ENCODE measurements at regions not wholly inside any gene's neighbourhood (a gene's known extent, or its start where the extent isn't known, plus 50 kb on each side); places are given as distances from the start of the nearest gene placed in this dataset.
"Not testable (repeated sequence)": the region's sequence is repeated elsewhere in the genome, so short reads cannot be mapped to it uniquely, and the experiment has no call there.

- peak; percentile 46 to 51 for DNase-seq
These were observed 185.9 kb downstream of the ERCC6L2 start for GRCh38 chr9:96061293-96061987.

- DNase-seq = no peak
These were observed 182.7 kb downstream of the ERCC6L2 start for GRCh38 chr9:96058218-96058617.

- DNase-seq = no peak
These were observed 181.7 kb downstream of the ERCC6L2 start for GRCh38 chr9:96057155-96057554.

GRCh38 chr9:96056226-96056625 lies 180.7 kb downstream of the ERCC6L2 start:
- DNase-seq = no peak

- DNase-seq = not testable (repeated sequence)
These were observed 178.8 kb downstream of the ERCC6L2 start for GRCh38 chr9:96054248-96054647.

- DNase-seq = no peak
These were observed 177.2 kb downstream of the ERCC6L2 start for GRCh38 chr9:96052686-96053085.

GRCh38 chr9:96051423-96051822 lies 175.9 kb downstream of the ERCC6L2 start:
- no peak for DNase-seq

GRCh38 chr9:96050861-96051155 lies 175.3 kb downstream of the ERCC6L2 start:
- no peak for DNase-seq

- DNase-seq = no peak
These were observed 174.8 kb downstream of the ERCC6L2 start for GRCh38 chr9:96050048-96050860.

- DNase-seq = no peak
These were observed 173.7 kb downstream of the ERCC6L2 start for GRCh38 chr9:96048956-96049831.

- DNase-seq = peak in 1 of 2 donors; percentile 17
These were observed 172.8 kb downstream of the ERCC6L2 start for GRCh38 chr9:96048104-96048955.

GRCh38 chr9:96047741-96048103 lies 172.2 kb downstream of the ERCC6L2 start:
- no peak for DNase-seq

GRCh38 chr9:96047116-96047639 lies 171.7 kb downstream of the ERCC6L2 start:
- no peak for DNase-seq

- no peak for DNase-seq
These were observed 170.3 kb downstream of the ERCC6L2 start for GRCh38 chr9:96045811-96046210.

- DNase-seq = no peak
These were observed 168.9 kb downstream of the ERCC6L2 start for GRCh38 chr9:96044401-96044800.

GRCh38 chr9:96040591-96041461 lies 165.3 kb downstream of the ERCC6L2 start:
- DNase-seq = no peak

- no peak for DNase-seq
These were observed 163.4 kb downstream of the ERCC6L2 start for GRCh38 chr9:96038914-96039313.

GRCh38 chr9:96038271-96038670 lies 162.8 kb downstream of the ERCC6L2 start:
- DNase-seq = no peak

- DNase-seq = no peak
These were observed 159.1 kb downstream of the ERCC6L2 start for GRCh38 chr9:96034553-96035122.

- no peak for DNase-seq
These were observed 158.4 kb downstream of the ERCC6L2 start for GRCh38 chr9:96033896-96034295.

All from CD4-positive, alpha-beta T cell treated with Interleukin-1 beta for 1 hour (primary cell).